MCF 10A (cell line): ENCODE measurements at regions not wholly inside any gene's neighbourhood (a gene's known extent, or its start where the extent isn't known, plus 50 kb on each side); places are given as distances from the start of the nearest gene placed in this dataset.
"Not testable (repeated sequence)": the region's sequence is repeated elsewhere in the genome, so short reads cannot be mapped to it uniquely, and the experiment has no call there.

Experiments used
- BruUV-seq: library from RNA; stranded (reverse); fragments of 400-500 nt; replicated peaks from 2 replicates; lab custom pipeline; 2021; lab: Mats Ljungman, UMichigan
- CTCF ChIA-PET: fragments of 300-600 bp; sonication (Branson Sonifier 250); formaldehyde crosslinking; extraction: SDS; loops from one replicate; lab custom pipeline; 2021; ENCODE audit warnings: antibody characterized with exemption, inconsistent platforms; lab: Yijun Ruan, JAX
- POLR2A ChIA-PET: fragments of 300-600, 350-650 bp; sonication (Branson Sonifier 250); formaldehyde crosslinking; extraction: SDS; loops from one replicate; lab custom pipeline; 2020; ENCODE audit warnings: antibody characterized with exemption, inconsistent platforms; lab: Yijun Ruan, JAX
- DNase-seq: peaks from one replicate; pipeline ENCODE4 v3.0.0-alpha.2; 2018; ENCODE audit not compliant: unreplicated experiment
- H3K27ac Mint-ChIP-seq: one replicate; pipeline ENCODE4 v1.8.0; 2022; ENCODE audit warnings: mild to moderate bottlenecking, low read depth, mixed read lengths; ENCODE audit not compliant: unreplicated experiment
- H3K27me3 Mint-ChIP-seq: one replicate; pipeline ENCODE4 v1.8.0; 2022; ENCODE audit warnings: mixed read lengths; ENCODE audit not compliant: insufficient read depth, unreplicated experiment
- H3K36me3 Mint-ChIP-seq: one replicate; pipeline ENCODE4 v1.8.0; 2022; ENCODE audit warnings: mild to moderate bottlenecking, moderate library complexity, mixed read lengths; ENCODE audit not compliant: insufficient read depth, unreplicated experiment
- H3K4me1 Mint-ChIP-seq: one replicate; pipeline ENCODE4 v1.8.0; 2022; ENCODE audit warnings: mixed read lengths; ENCODE audit not compliant: insufficient read depth, unreplicated experiment
- H3K4me3 Mint-ChIP-seq: one replicate; pipeline ENCODE4 v1.8.0; 2022; ENCODE audit warnings: mild to moderate bottlenecking, moderate library complexity, mixed read lengths; ENCODE audit not compliant: unreplicated experiment
- H3K9me3 Mint-ChIP-seq: one replicate; pipeline ENCODE4 v1.8.0; 2022; ENCODE audit warnings: mixed read lengths; ENCODE audit not compliant: unreplicated experiment
- intact Hi-C: fragments of 100-400 bp; cut with micrococcal nuclease; formaldehyde crosslinking; loops from 2 replicates; pipeline ENCODE4 v1.14.1; 2022
- TF ChIP-seq, protein P1 (sequence below): fragments of 200-600 bp; IDR thresholded peaks from one replicate; pipeline ENCODE4 v1.8.0; 2022; ENCODE audit warnings: antibody characterized with exemption, mild to moderate bottlenecking; ENCODE audit not compliant: unreplicated experiment

DNA sequence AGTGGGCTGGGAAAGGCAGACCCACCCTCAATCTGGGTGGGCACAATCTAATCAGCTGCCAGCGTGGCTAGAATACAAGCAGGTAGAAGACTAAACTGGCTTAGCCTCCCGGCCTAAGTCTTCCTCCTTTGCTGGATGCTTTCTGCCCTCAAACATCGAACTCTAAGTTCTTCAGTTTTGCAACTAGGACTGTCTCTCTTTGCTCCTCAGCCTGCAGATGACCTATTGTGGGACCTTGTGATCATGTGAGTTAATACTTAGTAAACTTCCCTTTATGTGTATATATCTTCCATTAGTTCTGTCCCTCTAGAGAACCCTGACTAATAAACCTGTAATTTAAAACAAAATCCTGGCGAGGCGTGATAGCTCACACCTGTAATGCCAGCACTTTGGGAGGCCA, 51.8 kb upstream of the SLC39A8 start:
- POLR2A ChIA-PET, H3K36me3 Mint-ChIP-seq, H3K4me1 Mint-ChIP-seq, H3K27ac Mint-ChIP-seq, BruUV-seq, H3K4me3 Mint-ChIP-seq, H3K9me3 Mint-ChIP-seq, intact Hi-C loops, DNase-seq, H3K27me3 Mint-ChIP-seq: not testable (repeated sequence)
- CTCF ChIA-PET: interaction anchor here (0.7 to 1.6 kb wide), 2 partner anchors 14 to 34 kb away, joined by 3 to 5 read pairs; no protein-coding TSS in a partner anchor

DNA sequence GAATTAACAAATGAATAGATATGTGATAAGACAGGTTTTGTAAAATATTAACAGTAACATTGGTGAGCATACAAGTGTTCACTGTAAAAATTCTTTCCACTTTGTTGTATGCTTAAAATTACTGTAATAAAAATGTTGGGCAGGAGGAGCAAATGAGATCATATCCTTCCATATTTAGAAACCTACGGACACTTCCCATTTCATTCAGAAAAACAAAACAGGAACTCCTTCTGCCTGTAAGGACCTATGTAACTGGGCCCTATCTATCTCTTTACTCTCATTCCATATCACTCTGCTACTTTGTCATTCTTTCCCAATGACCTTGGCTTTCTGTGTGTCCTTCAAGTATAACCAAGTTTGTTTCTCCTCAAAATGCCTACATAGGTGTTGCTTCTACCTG, 53.7 kb upstream of the SLC39A8 start:
- no peaks in the 10 kb centered on the region for H3K4me1 Mint-ChIP-seq
- no TSS peak for BruUV-seq
- no peak overlapping the region for H3K27ac Mint-ChIP-seq
- CTCF ChIA-PET: no interaction called here
- POLR2A ChIA-PET: no interaction called here
- H3K36me3 Mint-ChIP-seq: no peaks in the 10 kb centered on the region
- no peaks in the 10 kb centered on the region for H3K27me3 Mint-ChIP-seq
- TF ChIP-seq, protein P1, sequence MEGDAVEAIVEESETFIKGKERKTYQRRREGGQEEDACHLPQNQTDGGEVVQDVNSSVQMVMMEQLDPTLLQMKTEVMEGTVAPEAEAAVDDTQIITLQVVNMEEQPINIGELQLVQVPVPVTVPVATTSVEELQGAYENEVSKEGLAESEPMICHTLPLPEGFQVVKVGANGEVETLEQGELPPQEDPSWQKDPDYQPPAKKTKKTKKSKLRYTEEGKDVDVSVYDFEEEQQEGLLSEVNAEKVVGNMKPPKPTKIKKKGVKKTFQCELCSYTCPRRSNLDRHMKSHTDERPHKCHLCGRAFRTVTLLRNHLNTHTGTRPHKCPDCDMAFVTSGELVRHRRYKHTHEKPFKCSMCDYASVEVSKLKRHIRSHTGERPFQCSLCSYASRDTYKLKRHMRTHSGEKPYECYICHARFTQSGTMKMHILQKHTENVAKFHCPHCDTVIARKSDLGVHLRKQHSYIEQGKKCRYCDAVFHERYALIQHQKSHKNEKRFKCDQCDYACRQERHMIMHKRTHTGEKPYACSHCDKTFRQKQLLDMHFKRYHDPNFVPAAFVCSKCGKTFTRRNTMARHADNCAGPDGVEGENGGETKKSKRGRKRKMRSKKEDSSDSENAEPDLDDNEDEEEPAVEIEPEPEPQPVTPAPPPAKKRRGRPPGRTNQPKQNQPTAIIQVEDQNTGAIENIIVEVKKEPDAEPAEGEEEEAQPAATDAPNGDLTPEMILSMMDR: no peak
- peaks cover 5% of the 10 kb centered on the region for H3K9me3 Mint-ChIP-seq
- intact Hi-C loops: no loop called here
- no peak overlapping the region for H3K4me3 Mint-ChIP-seq
- no peak for DNase-seq

DNA sequence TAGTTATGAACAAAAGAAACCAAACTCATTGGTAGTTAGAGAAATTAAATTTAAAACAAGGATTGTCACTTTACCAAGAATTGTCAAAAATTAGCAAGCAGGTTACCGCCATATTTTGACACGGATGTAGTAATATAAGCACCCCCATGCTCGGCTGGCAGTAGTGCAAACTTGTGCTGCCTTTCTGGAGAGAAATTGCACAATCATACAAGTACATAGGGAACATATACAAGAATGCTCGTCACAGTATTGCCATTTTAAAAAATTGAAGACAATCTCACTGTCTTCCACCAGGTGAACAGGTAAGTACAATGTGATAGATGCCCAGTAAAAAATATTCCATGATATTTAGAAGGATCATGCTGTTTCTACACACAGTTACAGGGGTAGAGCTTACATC, 55.6 kb upstream of the SLC39A8 start:
- no peak for DNase-seq
- intact Hi-C loops: no loop called here
- no peak overlapping the region for H3K4me3 Mint-ChIP-seq
- no TSS peak for BruUV-seq
- H3K27me3 Mint-ChIP-seq: no peaks in the 10 kb centered on the region
- ChIA-PET POLR2A (interaction anchor here (1.1 kb wide), 1 partner anchor 107 kb away, joined by 3 read pairs; no protein-coding TSS in a partner anchor), CTCF (interaction anchor here (0.6 to 1.7 kb wide), 2 partner anchors 56 to 93 kb away, joined by 3 to 7 read pairs; partner anchors contain the start of gene SLC39A8)
- TF ChIP-seq, protein P1: no peak
- peaks cover 7% of the 10 kb centered on the region for H3K4me1 Mint-ChIP-seq
- H3K9me3 Mint-ChIP-seq: no peaks in the 10 kb centered on the region
- H3K27ac Mint-ChIP-seq: no peak overlapping the region
- H3K36me3 Mint-ChIP-seq: no peaks in the 10 kb centered on the region

DNA sequence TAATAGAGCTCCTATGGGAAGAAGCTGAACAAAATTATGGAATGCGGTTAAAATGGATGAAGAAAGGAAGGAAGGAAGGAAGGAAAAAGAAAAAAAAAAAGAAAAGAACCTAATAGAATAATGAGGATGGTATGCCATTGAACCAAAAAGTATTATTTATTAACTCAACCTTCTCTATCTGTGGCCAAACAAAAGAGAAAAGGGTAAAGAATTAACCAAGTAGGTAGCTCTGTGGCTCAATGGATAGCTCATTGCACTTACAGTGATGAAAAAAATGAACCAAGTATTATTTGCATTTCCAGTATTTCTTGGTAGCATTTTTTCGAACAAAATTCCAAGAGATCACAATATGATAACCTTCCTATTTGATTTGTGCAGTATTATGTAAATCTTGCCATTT, 56.9 kb upstream of the SLC39A8 start:
- no TSS peak for BruUV-seq
- Mint-ChIP-seq H3K36me3 (no peaks in the 10 kb centered on the region), H3K4me1 (peaks cover 7% of the 10 kb centered on the region), H3K27ac (no peak overlapping the region), H3K27me3 (no peaks in the 10 kb centered on the region), H3K9me3 (no peaks in the 10 kb centered on the region), H3K4me3 (no peak overlapping the region)
- POLR2A ChIA-PET: interaction anchor here (1.7 kb wide), 1 partner anchor 9 kb away, joined by 6 read pairs; no protein-coding TSS in a partner anchor
- TF ChIP-seq, protein P1: no peak
- CTCF ChIA-PET: interaction anchor here (0.6 to 1.7 kb wide), 4 partner anchors 57 to 635 kb away, joined by 3 to 7 read pairs (median 3); partner anchors contain the start of gene SLC39A8
- DNase-seq: no peak
- intact Hi-C loops: no loop called here
